ENCODE measurements at regions not wholly inside any gene's neighbourhood (a gene's known extent, or its start where the extent isn't known, plus 50 kb on each side); places are given as distances from the start of the nearest gene placed in this dataset.

DNA sequence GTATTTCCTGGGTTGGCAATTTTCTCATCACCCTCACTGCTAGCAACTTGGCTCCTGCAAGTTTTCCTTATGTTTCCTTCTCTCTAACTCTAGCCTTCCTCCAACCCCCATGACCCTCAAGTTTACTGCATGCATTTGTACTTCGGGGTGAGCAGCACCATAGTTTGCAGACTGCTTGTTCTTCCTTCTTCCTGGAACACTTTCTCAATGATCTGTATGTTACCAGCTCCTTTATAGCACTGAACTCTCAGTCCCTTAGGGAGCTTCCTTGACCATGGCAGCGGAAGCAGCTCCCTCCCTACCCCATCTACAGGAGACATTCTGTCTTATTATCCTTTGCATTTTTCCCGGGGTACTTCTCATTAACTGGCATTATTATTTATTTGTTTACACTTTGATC lies 1089.5 kb upstream of the GYPC start:
- TF ChIP-seq, protein P1, sequence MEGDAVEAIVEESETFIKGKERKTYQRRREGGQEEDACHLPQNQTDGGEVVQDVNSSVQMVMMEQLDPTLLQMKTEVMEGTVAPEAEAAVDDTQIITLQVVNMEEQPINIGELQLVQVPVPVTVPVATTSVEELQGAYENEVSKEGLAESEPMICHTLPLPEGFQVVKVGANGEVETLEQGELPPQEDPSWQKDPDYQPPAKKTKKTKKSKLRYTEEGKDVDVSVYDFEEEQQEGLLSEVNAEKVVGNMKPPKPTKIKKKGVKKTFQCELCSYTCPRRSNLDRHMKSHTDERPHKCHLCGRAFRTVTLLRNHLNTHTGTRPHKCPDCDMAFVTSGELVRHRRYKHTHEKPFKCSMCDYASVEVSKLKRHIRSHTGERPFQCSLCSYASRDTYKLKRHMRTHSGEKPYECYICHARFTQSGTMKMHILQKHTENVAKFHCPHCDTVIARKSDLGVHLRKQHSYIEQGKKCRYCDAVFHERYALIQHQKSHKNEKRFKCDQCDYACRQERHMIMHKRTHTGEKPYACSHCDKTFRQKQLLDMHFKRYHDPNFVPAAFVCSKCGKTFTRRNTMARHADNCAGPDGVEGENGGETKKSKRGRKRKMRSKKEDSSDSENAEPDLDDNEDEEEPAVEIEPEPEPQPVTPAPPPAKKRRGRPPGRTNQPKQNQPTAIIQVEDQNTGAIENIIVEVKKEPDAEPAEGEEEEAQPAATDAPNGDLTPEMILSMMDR (IDR thresholded peaks at IDR 0.05 in 4 of 5, conservative IDR thresholded peaks at IDR 0.05 in 1 of 5) = no peak
- TF ChIP-seq POLR2A (IDR thresholded peaks at IDR 0.05) = no peak

All from gastrocnemius medialis (tissue), 4 donors.